Ishikawa (cell line): ENCODE measurements at regions not wholly inside any gene's neighbourhood (a gene's known extent, or its start where the extent isn't known, plus 50 kb on each side); places are given as distances from the start of the nearest gene placed in this dataset.

Experiments used
- CEBPB ChIP-seq: IDR thresholded peaks from 2 replicates; pipeline ENCODE4 v1.6.1; 2012
- CREB1 ChIP-seq: IDR thresholded peaks from 2 replicates; pipeline ENCODE4 v1.6.1; 2012; ENCODE audit warnings: low read depth
- EGR1 ChIP-seq: IDR thresholded peaks from 2 replicates; pipeline ENCODE4 v1.6.1; 2012
- EP300 ChIP-seq: IDR thresholded peaks from 2 replicates; pipeline ENCODE4 v1.6.1; 2012; ENCODE audit warnings: borderline replicate concordance
- FOXM1 ChIP-seq: IDR thresholded peaks from 2 replicates; pipeline ENCODE4 v1.6.1; 2012; ENCODE audit warnings: low read depth, borderline replicate concordance
- NFIC ChIP-seq: IDR thresholded peaks from 2 replicates; pipeline ENCODE4 v1.6.1; 2012
- RAD21 ChIP-seq: IDR thresholded peaks from 2 replicates; pipeline ENCODE4 v1.6.1; 2012; ENCODE audit warnings: low read depth
- TAF1 ChIP-seq: IDR thresholded peaks from 2 replicates; pipeline ENCODE4 v1.6.1; 2012; ENCODE audit warnings: low read depth, mild to moderate bottlenecking
- TCF12 ChIP-seq: IDR thresholded peaks from 2 replicates; pipeline ENCODE4 v1.6.1; 2012; ENCODE audit warnings: low read depth
- TEAD4 ChIP-seq: IDR thresholded peaks from 2 replicates; pipeline ENCODE4 v1.6.1; 2012
- YY1 ChIP-seq: IDR thresholded peaks from 2 replicates; pipeline ENCODE4 v1.6.1; 2012; ENCODE audit warnings: low read depth
- ZBTB7A ChIP-seq: IDR thresholded peaks from 2 replicates; pipeline ENCODE4 v1.6.1; 2012; ENCODE audit warnings: low read depth
- TF ChIP-seq, protein P1 (sequence below): IDR thresholded peaks from 2 replicates; pipeline ENCODE4 v1.6.1; 2012; ENCODE audit warnings: low read depth, mild to moderate bottlenecking
- TF ChIP-seq, protein P2 (sequence below): IDR thresholded peaks from 2 replicates; pipeline ENCODE4 v1.6.1; 2012
- TF ChIP-seq, protein P3 (sequence below): IDR thresholded peaks from 2 replicates; pipeline ENCODE4 v1.6.1; 2012

DNA sequence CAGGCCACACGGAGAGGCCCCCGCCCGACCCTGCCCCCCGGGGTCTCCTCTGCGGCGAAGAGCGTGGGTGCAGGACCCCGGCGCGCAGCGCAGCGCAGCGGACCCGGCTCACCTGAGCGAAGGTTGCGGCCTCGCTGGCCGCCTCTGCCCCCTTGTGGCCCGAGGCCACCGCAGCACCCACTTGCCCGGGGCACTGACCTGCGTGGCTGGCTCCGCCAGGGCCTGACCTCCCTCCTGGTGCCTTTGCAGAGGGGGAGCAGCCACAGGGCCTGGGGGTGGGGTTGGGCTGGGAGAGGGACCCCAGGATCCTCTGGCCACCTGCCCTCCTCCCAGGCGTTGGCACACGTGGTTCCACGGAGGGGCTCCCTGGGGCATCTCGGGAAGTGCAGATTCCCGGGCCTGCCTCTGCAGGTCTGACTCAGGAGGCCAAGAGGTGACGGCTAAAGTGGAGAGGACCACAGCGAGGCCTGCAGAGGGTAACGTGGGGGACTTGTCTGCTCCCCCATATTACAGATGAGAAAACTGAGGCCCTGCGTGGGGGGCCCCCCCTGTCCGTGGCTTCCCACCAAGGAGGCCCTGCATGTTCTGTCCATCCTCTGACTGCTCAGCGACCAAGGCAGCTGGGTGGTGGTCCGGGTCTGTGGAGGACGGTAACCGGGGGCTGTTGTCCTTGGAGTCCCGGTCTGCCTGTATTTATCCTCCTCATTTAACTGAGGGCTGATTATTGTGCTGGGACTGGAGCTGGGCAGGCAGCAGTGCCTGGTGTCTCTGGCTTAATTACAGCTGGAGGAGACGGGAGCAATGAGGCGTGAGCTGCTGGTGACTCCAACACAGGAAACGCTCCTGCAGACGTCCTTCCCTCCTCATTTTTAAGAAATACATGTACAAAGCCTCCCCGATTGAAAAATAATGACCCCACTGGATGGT is 67.9 kb upstream of the BEGAIN start:
- TF ChIP-seq RAD21 (peak; percentile 69), FOXM1 (no peak)

DNA sequence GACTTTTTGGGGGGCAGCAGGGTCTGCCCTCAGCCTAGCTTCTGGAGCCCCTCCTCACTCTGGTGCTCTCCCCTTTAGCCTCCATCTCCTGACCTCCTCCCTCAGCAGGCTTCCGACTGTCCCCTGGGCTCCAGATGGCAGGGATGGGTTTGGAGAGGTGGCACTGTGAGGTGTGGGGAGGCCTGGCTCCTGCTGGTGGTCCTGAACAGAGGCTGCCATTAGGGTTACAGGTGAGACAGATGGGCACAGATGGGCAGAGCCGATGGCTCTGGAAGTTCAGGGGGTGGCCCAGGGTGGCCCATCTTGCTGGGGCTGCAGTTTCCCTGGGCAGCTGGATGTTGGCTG is 68.5 kb upstream of the BEGAIN start:
- TF ChIP-seq NFIC, result no peak
- TF ChIP-seq EGR1, result no peak
- TF ChIP-seq, protein P1, sequence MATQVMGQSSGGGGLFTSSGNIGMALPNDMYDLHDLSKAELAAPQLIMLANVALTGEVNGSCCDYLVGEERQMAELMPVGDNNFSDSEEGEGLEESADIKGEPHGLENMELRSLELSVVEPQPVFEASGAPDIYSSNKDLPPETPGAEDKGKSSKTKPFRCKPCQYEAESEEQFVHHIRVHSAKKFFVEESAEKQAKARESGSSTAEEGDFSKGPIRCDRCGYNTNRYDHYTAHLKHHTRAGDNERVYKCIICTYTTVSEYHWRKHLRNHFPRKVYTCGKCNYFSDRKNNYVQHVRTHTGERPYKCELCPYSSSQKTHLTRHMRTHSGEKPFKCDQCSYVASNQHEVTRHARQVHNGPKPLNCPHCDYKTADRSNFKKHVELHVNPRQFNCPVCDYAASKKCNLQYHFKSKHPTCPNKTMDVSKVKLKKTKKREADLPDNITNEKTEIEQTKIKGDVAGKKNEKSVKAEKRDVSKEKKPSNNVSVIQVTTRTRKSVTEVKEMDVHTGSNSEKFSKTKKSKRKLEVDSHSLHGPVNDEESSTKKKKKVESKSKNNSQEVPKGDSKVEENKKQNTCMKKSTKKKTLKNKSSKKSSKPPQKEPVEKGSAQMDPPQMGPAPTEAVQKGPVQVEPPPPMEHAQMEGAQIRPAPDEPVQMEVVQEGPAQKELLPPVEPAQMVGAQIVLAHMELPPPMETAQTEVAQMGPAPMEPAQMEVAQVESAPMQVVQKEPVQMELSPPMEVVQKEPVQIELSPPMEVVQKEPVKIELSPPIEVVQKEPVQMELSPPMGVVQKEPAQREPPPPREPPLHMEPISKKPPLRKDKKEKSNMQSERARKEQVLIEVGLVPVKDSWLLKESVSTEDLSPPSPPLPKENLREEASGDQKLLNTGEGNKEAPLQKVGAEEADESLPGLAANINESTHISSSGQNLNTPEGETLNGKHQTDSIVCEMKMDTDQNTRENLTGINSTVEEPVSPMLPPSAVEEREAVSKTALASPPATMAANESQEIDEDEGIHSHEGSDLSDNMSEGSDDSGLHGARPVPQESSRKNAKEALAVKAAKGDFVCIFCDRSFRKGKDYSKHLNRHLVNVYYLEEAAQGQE, result no peak
- no peak for TF ChIP-seq TEAD4
- no peak for TF ChIP-seq EP300

DNA sequence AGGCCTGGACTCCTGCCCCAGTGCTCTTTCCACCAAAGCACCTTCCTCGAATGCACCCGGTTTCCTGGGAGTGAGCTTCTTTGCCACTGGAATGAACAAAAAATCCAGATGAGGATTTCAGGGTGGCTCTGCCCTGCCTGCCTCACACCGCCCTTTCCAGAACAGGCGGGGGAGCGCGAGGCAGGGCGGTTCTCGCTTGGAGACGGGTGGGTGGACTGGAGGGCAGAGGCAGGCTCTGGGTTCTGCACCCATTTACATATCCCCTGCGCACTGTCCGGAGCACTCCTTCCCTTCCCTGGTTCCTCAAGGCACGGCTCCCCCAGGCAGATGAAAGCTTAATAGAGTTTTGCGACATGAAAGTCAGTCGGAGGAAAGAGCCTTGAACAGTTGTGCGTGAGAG is 69.7 kb upstream of the DLK1 start:
- TF ChIP-seq NFIC, result no peak
- no peak for TF ChIP-seq TEAD4
- TF ChIP-seq RAD21, result no peak
- TF ChIP-seq CREB1, result no peak
- no peak for TF ChIP-seq ZBTB7A
- TF ChIP-seq TCF12, result no peak
- TF ChIP-seq EP300, result no peak
- TF ChIP-seq YY1, result no peak
- no peak for TF ChIP-seq FOXM1
- TF ChIP-seq, protein P1, result no peak
- no peak for TF ChIP-seq CEBPB
- TF ChIP-seq, protein P2, sequence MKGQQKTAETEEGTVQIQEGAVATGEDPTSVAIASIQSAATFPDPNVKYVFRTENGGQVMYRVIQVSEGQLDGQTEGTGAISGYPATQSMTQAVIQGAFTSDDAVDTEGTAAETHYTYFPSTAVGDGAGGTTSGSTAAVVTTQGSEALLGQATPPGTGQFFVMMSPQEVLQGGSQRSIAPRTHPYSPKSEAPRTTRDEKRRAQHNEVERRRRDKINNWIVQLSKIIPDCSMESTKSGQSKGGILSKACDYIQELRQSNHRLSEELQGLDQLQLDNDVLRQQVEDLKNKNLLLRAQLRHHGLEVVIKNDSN, result no peak
- TF ChIP-seq, protein P3, sequence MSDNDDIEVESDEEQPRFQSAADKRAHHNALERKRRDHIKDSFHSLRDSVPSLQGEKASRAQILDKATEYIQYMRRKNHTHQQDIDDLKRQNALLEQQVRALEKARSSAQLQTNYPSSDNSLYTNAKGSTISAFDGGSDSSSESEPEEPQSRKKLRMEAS, result no peak
- TF ChIP-seq TAF1, result no peak
- TF ChIP-seq EGR1, result no peak

DNA sequence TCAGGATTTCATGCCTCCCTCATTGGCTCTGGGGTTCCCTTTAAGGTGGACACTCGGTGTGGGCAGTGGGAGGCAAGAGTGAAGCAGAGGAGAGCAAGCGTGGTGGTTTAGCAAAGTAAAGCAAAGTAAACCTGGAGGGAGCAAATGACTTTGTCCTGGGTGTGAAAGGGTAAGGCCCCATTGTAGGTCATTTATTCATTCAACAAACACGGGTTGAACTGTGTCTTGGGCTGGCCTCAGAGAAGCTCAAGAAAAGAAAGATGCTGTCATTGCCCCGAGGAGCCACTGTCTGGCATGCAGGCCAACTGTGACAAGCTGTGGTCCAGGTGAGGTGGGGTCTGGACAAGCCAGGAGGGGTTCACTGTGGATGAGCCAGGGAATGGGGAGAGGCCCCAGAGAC is 68.9 kb upstream of the DLK1 start:
- TF ChIP-seq EGR1 (no peak), ZBTB7A (no peak), CREB1 (no peak), TCF12 (no peak), NFIC (no peak), FOXM1 (no peak), TAF1 (no peak), CEBPB (no peak), RAD21 (no peak), EP300 (no peak), YY1 (no peak)
- TF ChIP-seq, protein P3, result no peak
- TF ChIP-seq, protein P1, result no peak
- TF ChIP-seq, protein P2, result no peak
